ENCODE measurements at regions not wholly inside any gene's neighbourhood (a gene's known extent, or its start where the extent isn't known, plus 50 kb on each side); places are given as distances from the start of the nearest gene placed in this dataset.

GRCh38 chr6:126148853-126149252 is 162.5 kb downstream of the TRMT11 start:
- ChIA-PET CTCF (ENCODE audit: low intra/inter-chr PET ratio) (no interaction called here), POLR2A (interaction anchor here (0.6 to 1.0 kb wide), 2 partner anchors 11 to 188 kb away, joined by 3 to 4 read pairs; no protein-coding TSS in a partner anchor)
- peaks cover 0 to 3% of the 10 kb centered on the region in 2 experiments; a peak in 2 of 5 replicates for H3K4me1 ChIP-seq (replicated peaks in 1 of 2; ENCODE audit: control insufficient read depth in 2 of 2, insufficient read depth in 2 of 2, low read length in 2 of 2)
- ATAC-seq = no peak
- WGBS (ENCODE audit: insufficient coverage, low coverage, missing lambda C conversion rate) = 32% methylated on average over 1 of the region's 1 CpG
- H3K9me1 ChIP-seq (ENCODE audit: control insufficient read depth, insufficient read depth, low read length) = no peaks in the 10 kb centered on the region
- intact Hi-C loops (cut with micrococcal nuclease) = no loop called here
- no peak overlapping the region for H2AFZ ChIP-seq (ENCODE audit: low read depth, low read length)
- 0 out of 4 replicates have a peak, but pooled peaks of 1 of the 2 experiments have one; percentile 21 for TF ChIP-seq KDM1A (IDR thresholded peaks at IDR 0.05)
- no peak for TF ChIP-seq ETS2 (tag; IDR thresholded peaks at IDR 0.05; ENCODE audit: borderline replicate concordance, poor library complexity, severe bottlenecking)
- TF ChIP-seq ARHGAP35 (IDR thresholded peaks at IDR 0.05; ENCODE audit: partially characterized antibody) = no peak
- no peak for TF ChIP-seq SIX5 (IDR thresholded peaks at IDR 0.05; ENCODE audit: borderline replicate concordance in 1 of 2, insufficient read depth in 1 of 2, low read depth in 1 of 2, low read length in 2 of 2)
- no peak for TF ChIP-seq KDM2B (CRISPR knock-in tag; IDR thresholded peaks at IDR 0.05)
- no peaks in the 10 kb centered on the region for H3K79me2 ChIP-seq (ENCODE audit: control insufficient read depth, insufficient read depth, low read length)
- H4K20me1 ChIP-seq (replicated peaks; ENCODE audit: control insufficient read depth, insufficient read depth, low read length) = no peaks in the 10 kb centered on the region
- no peak overlapping the region for H3K4me2 ChIP-seq (ENCODE audit: insufficient read depth, low read length)
- in situ Hi-C loops (cut with MboI) = no loop called here
- H3K4me3 ChIP-seq = no peak overlapping the region
- no peak overlapping the region for H3K9ac ChIP-seq (ENCODE audit: insufficient read depth in 1 of 2, low read depth in 2 of 2, low read length in 2 of 2)
- H3K9me3 ChIP-seq (replicated peaks; ENCODE audit: control insufficient read depth, insufficient read depth, low read depth, low read length) = no peaks in the 10 kb centered on the region
- no peaks in the 10 kb centered on the region for H3K27me3 ChIP-seq (ENCODE audit: control insufficient read depth in 2 of 2, insufficient read depth in 2 of 2, low read length in 2 of 2)
- FAIRE-seq = no peak
- no peak for DNase-seq (ENCODE audit: extremely low read depth in 1 of 4, low spot score in 3 of 4)
- no peaks in the 10 kb centered on the region for H3K36me3 ChIP-seq (ENCODE audit: control insufficient read depth, insufficient read depth, low read length)
- BruUV-seq (replicated peaks) = no TSS peak
- H3K27ac ChIP-seq (ENCODE audit: extremely low read depth, low read depth, low read length) = no peak overlapping the region

- in situ Hi-C loops (cut with MboI) (no loop called here), intact Hi-C loops (cut with micrococcal nuclease) (no loop called here)
- ATAC-seq (no peak), DNase-seq (ENCODE audit: extremely low read depth in 1 of 4, low spot score in 3 of 4) (no peak), FAIRE-seq (no peak)
- H2AFZ ChIP-seq (ENCODE audit: low read depth, low read length) = no peak overlapping the region
- H3K9me1 ChIP-seq (ENCODE audit: control insufficient read depth, insufficient read depth, low read length) = no peaks in the 10 kb centered on the region
- BruUV-seq (replicated peaks) = no TSS peak
- no peak overlapping the region for H3K9ac ChIP-seq (ENCODE audit: insufficient read depth in 1 of 2, low read depth in 2 of 2, low read length in 2 of 2)
- POLR2A ChIA-PET = no interaction called here
- no peak for TF ChIP-seq ZNF316 (IDR thresholded peaks at IDR 0.05)
- no peak for TF ChIP-seq MAFF (IDR thresholded peaks at IDR 0.05; ENCODE audit: low read length)
- no peak for TF ChIP-seq SMARCE1 (IDR thresholded peaks at IDR 0.05)
- TF ChIP-seq TRIM24 (IDR thresholded peaks at IDR 0.05) = no peak
- TF ChIP-seq CHAMP1 (IDR thresholded peaks at IDR 0.05) = no peak
- no peak overlapping the region for H3K27ac ChIP-seq (ENCODE audit: extremely low read depth, low read depth, low read length)
- H3K4me1 ChIP-seq (replicated peaks in 1 of 2; ENCODE audit: control insufficient read depth in 2 of 2, insufficient read depth in 2 of 2, low read length in 2 of 2) = peaks cover 3 to 11% of the 10 kb centered on the region in 2 experiments; a peak in 3 of 5 replicates
- H3K4me2 ChIP-seq (ENCODE audit: insufficient read depth, low read length) = no peak overlapping the region
- H4K20me1 ChIP-seq (replicated peaks; ENCODE audit: control insufficient read depth, insufficient read depth, low read length) = no peaks in the 10 kb centered on the region
- CTCF ChIA-PET (ENCODE audit: low intra/inter-chr PET ratio) = no interaction called here
- no peaks in the 10 kb centered on the region for H3K27me3 ChIP-seq (ENCODE audit: control insufficient read depth in 2 of 2, insufficient read depth in 2 of 2, low read length in 2 of 2)
- no peaks in the 10 kb centered on the region for H3K9me3 ChIP-seq (replicated peaks; ENCODE audit: control insufficient read depth, insufficient read depth, low read depth, low read length)
- no peaks in the 10 kb centered on the region for H3K79me2 ChIP-seq (ENCODE audit: control insufficient read depth, insufficient read depth, low read length)
- no peak overlapping the region for H3K4me3 ChIP-seq
- H3K36me3 ChIP-seq (ENCODE audit: control insufficient read depth, insufficient read depth, low read length) = no peaks in the 10 kb centered on the region
Observed at GRCh38 chr6:126152372-126152745, 166.0 kb downstream of the TRMT11 start.
